ENCODE measurements at regions not wholly inside any gene's neighbourhood (a gene's known extent, or its start where the extent isn't known, plus 50 kb on each side); places are given as distances from the start of the nearest gene placed in this dataset.

DNA sequence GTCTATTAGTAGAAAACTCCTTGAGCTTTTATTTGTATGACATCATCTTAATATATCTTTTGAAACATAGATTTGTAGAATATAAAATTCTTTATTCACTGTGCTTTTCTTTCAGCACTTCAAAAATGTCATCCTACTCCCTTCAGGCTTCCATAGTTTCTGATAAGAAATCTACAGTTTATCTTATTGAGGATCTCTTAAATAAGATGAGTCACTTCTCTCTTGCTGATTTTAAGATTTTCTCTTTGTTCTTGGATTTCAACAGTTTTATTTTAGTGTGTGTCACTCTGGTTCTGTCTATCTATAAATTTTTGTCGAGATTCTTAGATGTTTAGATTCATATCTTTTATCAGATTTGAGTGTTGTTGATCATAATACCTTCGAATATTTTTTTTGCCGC, 566.1 kb upstream of the CHORDC1 start:
- TF ChIP-seq, protein P1, sequence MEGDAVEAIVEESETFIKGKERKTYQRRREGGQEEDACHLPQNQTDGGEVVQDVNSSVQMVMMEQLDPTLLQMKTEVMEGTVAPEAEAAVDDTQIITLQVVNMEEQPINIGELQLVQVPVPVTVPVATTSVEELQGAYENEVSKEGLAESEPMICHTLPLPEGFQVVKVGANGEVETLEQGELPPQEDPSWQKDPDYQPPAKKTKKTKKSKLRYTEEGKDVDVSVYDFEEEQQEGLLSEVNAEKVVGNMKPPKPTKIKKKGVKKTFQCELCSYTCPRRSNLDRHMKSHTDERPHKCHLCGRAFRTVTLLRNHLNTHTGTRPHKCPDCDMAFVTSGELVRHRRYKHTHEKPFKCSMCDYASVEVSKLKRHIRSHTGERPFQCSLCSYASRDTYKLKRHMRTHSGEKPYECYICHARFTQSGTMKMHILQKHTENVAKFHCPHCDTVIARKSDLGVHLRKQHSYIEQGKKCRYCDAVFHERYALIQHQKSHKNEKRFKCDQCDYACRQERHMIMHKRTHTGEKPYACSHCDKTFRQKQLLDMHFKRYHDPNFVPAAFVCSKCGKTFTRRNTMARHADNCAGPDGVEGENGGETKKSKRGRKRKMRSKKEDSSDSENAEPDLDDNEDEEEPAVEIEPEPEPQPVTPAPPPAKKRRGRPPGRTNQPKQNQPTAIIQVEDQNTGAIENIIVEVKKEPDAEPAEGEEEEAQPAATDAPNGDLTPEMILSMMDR (conservative IDR thresholded peaks at IDR 0.05 in 1 of 2, IDR thresholded peaks at IDR 0.05 in 1 of 2; ENCODE audit: extremely low read depth in 1 of 2, insufficient read depth in 1 of 2, low read depth in 1 of 2, low read length in 2 of 2) = no peak
- TF ChIP-seq EZH2 (IDR thresholded peaks at IDR 0.05; ENCODE audit: borderline replicate concordance, low read length) = no peak
